ENCODE measurements at regions not wholly inside any gene's neighbourhood (a gene's known extent, or its start where the extent isn't known, plus 50 kb on each side); places are given as distances from the start of the nearest gene placed in this dataset.

GRCh38 chr14:51424561-51425251, 184.7 kb downstream of the TMX1 start:
- RAD21 ChIA-PET (ENCODE audit: low non-redundant PET in 1 of 2, low total read pairs in 2 of 2, uncharacterized antibody in 2 of 2, unreplicated experiment in 2 of 2), result no interaction called here
- Histone ChIP-seq H3K9ac (ENCODE audit: low read length) (no peak overlapping the region), H3K9me3 (ENCODE audit: control insufficient read depth in 1 of 2, insufficient read depth in 1 of 2, low read depth in 1 of 2, low read length in 2 of 2) (0 out of 4 replicates have a peak, but pooled peaks cover 0 to 2% of the 10 kb centered on the region in 2 experiments), H3K36me3 (ENCODE audit: control insufficient read depth in 1 of 2, insufficient read depth in 2 of 2, low read length in 2 of 2) (no peaks in the 10 kb centered on the region), H4K20me1 (ENCODE audit: insufficient read depth) (no peaks in the 10 kb centered on the region), H2AFZ (ENCODE audit: low read depth, low read length, poor library complexity, severe bottlenecking) (no peak overlapping the region), H3K4me2 (ENCODE audit: low read length) (no peak overlapping the region), H3K4me3 (replicated peaks in 1 of 2; ENCODE audit: low read depth in 1 of 2, low read length in 2 of 2) (no peak overlapping the region), H3K4me1 (ENCODE audit: control insufficient read depth in 1 of 2, insufficient read depth in 2 of 2, low read length in 2 of 2) (no peaks in the 10 kb centered on the region), H3K27me3 (ENCODE audit: insufficient read depth, low read length) (no peaks in the 10 kb centered on the region), H3K27ac (ENCODE audit: low read depth, low read length) (no peak overlapping the region), H3K9me2 (ENCODE audit: insufficient read depth) (no peaks in the 10 kb centered on the region), H3K79me2 (ENCODE audit: insufficient read depth, low read length) (no peaks in the 10 kb centered on the region)
- no TSS peak for BruUV-seq (replicated peaks)
- TF ChIP-seq JUND (IDR thresholded peaks at IDR 0.05) (no peak), YY1 (IDR thresholded peaks at IDR 0.05; ENCODE audit: extremely low read depth, insufficient replicate concordance, low read depth, low read length) (no peak), ELF1 (IDR thresholded peaks at IDR 0.05; ENCODE audit: borderline replicate concordance, low read depth) (no peak), ZNF274 (IDR thresholded peaks at IDR 0.05; ENCODE audit: low read depth, low read length) (no peak), FOSL1 (IDR thresholded peaks at IDR 0.05; ENCODE audit: low read depth) (no peak), EZH2phosphoT487 (IDR thresholded peaks at IDR 0.05; ENCODE audit: borderline replicate concordance) (no peak), ZFX (IDR thresholded peaks at IDR 0.05) (no peak)
- TF ChIP-seq, protein P1, sequence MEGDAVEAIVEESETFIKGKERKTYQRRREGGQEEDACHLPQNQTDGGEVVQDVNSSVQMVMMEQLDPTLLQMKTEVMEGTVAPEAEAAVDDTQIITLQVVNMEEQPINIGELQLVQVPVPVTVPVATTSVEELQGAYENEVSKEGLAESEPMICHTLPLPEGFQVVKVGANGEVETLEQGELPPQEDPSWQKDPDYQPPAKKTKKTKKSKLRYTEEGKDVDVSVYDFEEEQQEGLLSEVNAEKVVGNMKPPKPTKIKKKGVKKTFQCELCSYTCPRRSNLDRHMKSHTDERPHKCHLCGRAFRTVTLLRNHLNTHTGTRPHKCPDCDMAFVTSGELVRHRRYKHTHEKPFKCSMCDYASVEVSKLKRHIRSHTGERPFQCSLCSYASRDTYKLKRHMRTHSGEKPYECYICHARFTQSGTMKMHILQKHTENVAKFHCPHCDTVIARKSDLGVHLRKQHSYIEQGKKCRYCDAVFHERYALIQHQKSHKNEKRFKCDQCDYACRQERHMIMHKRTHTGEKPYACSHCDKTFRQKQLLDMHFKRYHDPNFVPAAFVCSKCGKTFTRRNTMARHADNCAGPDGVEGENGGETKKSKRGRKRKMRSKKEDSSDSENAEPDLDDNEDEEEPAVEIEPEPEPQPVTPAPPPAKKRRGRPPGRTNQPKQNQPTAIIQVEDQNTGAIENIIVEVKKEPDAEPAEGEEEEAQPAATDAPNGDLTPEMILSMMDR (IDR thresholded peaks at IDR 0.05 in 2 of 3, conservative IDR thresholded peaks at IDR 0.05 in 1 of 3; ENCODE audit: borderline replicate concordance in 1 of 3, insufficient read depth in 1 of 3, low read depth in 2 of 3, low read length in 2 of 3), result no peak
- TF ChIP-seq, protein P2, sequence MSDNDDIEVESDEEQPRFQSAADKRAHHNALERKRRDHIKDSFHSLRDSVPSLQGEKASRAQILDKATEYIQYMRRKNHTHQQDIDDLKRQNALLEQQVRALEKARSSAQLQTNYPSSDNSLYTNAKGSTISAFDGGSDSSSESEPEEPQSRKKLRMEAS (IDR thresholded peaks at IDR 0.05), result no peak
- TF ChIP-seq, protein P3, sequence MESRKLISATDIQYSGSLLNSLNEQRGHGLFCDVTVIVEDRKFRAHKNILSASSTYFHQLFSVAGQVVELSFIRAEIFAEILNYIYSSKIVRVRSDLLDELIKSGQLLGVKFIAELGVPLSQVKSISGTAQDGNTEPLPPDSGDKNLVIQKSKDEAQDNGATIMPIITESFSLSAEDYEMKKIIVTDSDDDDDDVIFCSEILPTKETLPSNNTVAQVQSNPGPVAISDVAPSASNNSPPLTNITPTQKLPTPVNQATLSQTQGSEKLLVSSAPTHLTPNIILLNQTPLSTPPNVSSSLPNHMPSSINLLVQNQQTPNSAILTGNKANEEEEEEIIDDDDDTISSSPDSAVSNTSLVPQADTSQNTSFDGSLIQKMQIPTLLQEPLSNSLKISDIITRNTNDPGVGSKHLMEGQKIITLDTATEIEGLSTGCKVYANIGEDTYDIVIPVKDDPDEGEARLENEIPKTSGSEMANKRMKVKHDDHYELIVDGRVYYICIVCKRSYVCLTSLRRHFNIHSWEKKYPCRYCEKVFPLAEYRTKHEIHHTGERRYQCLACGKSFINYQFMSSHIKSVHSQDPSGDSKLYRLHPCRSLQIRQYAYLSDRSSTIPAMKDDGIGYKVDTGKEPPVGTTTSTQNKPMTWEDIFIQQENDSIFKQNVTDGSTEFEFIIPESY (IDR thresholded peaks at IDR 0.05; ENCODE audit: extremely low read depth, insufficient replicate concordance, low read length), result no peak
- intact Hi-C loops (cut with micrococcal nuclease), result no loop called here
- CTCF ChIA-PET, result no interaction called here
- DNase-seq (ENCODE audit: low read depth, low spot score) (no peak), ATAC-seq (no peak)
- POLR2A ChIA-PET, result no interaction called here
